ENCODE measurements at regions not wholly inside any gene's neighbourhood (a gene's known extent, or its start where the extent isn't known, plus 50 kb on each side); places are given as distances from the start of the nearest gene placed in this dataset.

GRCh38 chr3:72553298-72553697, 294.9 kb downstream of the SHQ1 start:
- TF ChIP-seq, protein P1, sequence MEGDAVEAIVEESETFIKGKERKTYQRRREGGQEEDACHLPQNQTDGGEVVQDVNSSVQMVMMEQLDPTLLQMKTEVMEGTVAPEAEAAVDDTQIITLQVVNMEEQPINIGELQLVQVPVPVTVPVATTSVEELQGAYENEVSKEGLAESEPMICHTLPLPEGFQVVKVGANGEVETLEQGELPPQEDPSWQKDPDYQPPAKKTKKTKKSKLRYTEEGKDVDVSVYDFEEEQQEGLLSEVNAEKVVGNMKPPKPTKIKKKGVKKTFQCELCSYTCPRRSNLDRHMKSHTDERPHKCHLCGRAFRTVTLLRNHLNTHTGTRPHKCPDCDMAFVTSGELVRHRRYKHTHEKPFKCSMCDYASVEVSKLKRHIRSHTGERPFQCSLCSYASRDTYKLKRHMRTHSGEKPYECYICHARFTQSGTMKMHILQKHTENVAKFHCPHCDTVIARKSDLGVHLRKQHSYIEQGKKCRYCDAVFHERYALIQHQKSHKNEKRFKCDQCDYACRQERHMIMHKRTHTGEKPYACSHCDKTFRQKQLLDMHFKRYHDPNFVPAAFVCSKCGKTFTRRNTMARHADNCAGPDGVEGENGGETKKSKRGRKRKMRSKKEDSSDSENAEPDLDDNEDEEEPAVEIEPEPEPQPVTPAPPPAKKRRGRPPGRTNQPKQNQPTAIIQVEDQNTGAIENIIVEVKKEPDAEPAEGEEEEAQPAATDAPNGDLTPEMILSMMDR (IDR thresholded peaks at IDR 0.05; ENCODE audit: insufficient read depth, low read depth, low read length) = no peak
- no peak for TF ChIP-seq EZH2 (IDR thresholded peaks at IDR 0.05; ENCODE audit: insufficient read depth, low read length)

All from astrocyte (in vitro differentiated cells and primary cell).